ENCODE measurements at regions not wholly inside any gene's neighbourhood (a gene's known extent, or its start where the extent isn't known, plus 50 kb on each side); places are given as distances from the start of the nearest gene placed in this dataset.

DNA sequence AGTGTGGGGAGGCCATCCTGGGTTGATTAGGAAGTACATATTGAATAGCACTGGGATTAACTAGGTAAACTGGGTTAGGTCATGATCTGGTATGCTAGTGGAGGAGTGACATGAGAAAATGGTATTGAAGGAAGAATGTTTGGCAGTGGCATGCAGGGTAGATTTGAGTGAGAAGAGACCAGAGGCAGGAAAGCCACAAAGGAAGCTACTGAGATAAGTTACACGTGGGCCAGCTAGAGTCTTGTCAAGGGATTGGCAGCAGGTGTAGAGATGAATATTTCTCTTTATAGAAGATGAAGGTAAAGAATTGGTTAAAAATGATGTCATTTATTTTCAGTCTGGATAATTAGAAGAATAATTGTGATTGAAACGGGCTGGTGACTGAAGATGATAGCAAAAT is 91.0 kb upstream of the TPRG1 start:
- DNase-seq: no peak
- no peaks in the 10 kb centered on the region for H3K9me3 ChIP-seq
- TF ChIP-seq EP300 (IDR thresholded peaks at IDR 0.05; ENCODE audit: low read depth): no peak
- no peak for TF ChIP-seq POLR2AphosphoS5 (IDR thresholded peaks at IDR 0.05)
- TF ChIP-seq, protein P1, sequence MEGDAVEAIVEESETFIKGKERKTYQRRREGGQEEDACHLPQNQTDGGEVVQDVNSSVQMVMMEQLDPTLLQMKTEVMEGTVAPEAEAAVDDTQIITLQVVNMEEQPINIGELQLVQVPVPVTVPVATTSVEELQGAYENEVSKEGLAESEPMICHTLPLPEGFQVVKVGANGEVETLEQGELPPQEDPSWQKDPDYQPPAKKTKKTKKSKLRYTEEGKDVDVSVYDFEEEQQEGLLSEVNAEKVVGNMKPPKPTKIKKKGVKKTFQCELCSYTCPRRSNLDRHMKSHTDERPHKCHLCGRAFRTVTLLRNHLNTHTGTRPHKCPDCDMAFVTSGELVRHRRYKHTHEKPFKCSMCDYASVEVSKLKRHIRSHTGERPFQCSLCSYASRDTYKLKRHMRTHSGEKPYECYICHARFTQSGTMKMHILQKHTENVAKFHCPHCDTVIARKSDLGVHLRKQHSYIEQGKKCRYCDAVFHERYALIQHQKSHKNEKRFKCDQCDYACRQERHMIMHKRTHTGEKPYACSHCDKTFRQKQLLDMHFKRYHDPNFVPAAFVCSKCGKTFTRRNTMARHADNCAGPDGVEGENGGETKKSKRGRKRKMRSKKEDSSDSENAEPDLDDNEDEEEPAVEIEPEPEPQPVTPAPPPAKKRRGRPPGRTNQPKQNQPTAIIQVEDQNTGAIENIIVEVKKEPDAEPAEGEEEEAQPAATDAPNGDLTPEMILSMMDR (IDR thresholded peaks at IDR 0.05): no peak
- no peak for TF ChIP-seq POLR2A (IDR thresholded peaks at IDR 0.05)
- intact Hi-C loops (cut with DNase I; ENCODE audit: low total_unique reads) (no loop called here), in situ Hi-C loops (cut with MboI; ENCODE audit: low pct_ligation_motif_present in 1 of 4, low pct_unique_long_range_greater_than_20kb in 1 of 4, low sequenced_read_pairs in 3 of 4) (no loop called here)
- no peaks in the 10 kb centered on the region for H3K27me3 ChIP-seq
- H3K36me3 ChIP-seq: no peaks in the 10 kb centered on the region
- WGBS, 2 donors (ENCODE audit: low coverage in 1 of 2): 55 to 61% methylated on average over 2 of the region's 2 CpGs
- H3K4me1 ChIP-seq: no peaks in the 10 kb centered on the region
- H3K4me3 ChIP-seq: no peak overlapping the region
- H3K27ac ChIP-seq: no peak overlapping the region

DNA sequence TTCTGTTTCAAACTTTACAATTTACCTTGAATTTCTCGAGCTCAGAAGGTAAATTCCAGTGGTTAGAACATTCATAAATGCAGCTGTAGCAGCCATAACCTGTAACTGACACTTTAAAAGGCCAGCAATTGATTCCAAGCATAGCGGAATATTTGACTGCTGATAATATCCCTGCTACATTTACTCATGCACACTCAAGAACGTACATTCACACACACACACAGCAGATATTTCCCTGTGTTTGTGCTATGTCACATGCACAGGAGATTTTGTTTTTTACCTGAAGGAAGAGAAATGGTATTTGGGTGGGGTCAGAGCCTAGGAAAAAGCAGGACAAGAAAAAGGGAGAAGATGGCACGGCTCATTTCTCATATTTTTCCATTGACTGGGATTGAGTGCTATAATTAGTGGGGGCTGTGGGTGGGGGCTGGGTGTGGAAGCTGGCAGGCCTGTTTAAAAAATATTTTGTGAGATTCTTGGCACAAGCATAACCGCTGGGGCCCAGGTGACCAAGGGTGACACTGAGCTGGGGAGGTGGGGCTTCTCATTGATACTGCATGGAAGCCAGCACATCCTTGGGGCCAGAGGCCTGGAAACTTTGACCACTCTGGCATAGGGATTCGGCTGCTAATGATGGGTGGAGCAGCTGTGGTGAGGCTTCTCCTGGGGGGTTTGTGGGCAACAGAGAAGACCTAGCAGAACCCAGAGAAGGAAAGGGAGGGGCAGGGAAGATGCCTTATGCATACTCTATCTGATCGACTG is 88.9 kb upstream of the TPRG1 start:
- intact Hi-C loops (cut with DNase I; ENCODE audit: low total_unique reads): no loop called here
- H3K4me1 ChIP-seq: no peaks in the 10 kb centered on the region
- no peak for DNase-seq
- no peaks in the 10 kb centered on the region for H3K36me3 ChIP-seq
- TF ChIP-seq, protein P1 (IDR thresholded peaks at IDR 0.05): no peak
- TF ChIP-seq POLR2AphosphoS5 (IDR thresholded peaks at IDR 0.05) (no peak), POLR2A (IDR thresholded peaks at IDR 0.05) (no peak), EP300 (IDR thresholded peaks at IDR 0.05; ENCODE audit: low read depth) (no peak)
- H3K27me3 ChIP-seq: no peaks in the 10 kb centered on the region
- H3K4me3 ChIP-seq: no peak overlapping the region
- H3K27ac ChIP-seq: no peak overlapping the region
- no peaks in the 10 kb centered on the region for H3K9me3 ChIP-seq
- in situ Hi-C loops (cut with MboI; ENCODE audit: low pct_ligation_motif_present in 1 of 4, low pct_unique_long_range_greater_than_20kb in 1 of 4, low sequenced_read_pairs in 3 of 4): no loop called here
- WGBS, 2 donors (ENCODE audit: low coverage in 1 of 2): 70 to 75% methylated on average over 5 to 7 of the region's 7 CpGs

DNA sequence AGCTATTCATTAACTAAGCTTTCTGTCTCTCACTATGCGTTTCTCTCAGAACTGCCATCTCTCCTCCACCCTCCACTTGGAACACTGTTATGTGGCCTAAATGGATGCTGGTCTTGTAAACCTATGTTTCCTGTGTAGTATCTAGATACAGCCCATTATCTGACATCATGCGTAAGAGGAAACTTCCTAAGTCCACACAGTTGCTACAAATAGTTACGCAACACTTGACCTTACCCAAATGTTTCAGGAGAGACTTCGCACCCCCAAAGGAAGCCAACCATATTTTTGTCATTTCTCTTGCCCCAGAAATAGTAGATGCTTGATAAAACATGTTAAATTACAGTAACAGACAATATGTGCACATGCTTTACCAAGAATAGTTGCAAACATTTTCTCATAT is 87.2 kb upstream of the TPRG1 start:
- in situ Hi-C loops (cut with MboI; ENCODE audit: low pct_ligation_motif_present in 1 of 4, low pct_unique_long_range_greater_than_20kb in 1 of 4, low sequenced_read_pairs in 3 of 4): no loop called here
- Histone ChIP-seq H3K27ac (no peak overlapping the region), H3K4me3 (no peak overlapping the region), H3K4me1 (no peaks in the 10 kb centered on the region), H3K9me3 (no peaks in the 10 kb centered on the region), H3K36me3 (no peaks in the 10 kb centered on the region), H3K27me3 (no peaks in the 10 kb centered on the region)
- 85 to 89% methylated on average over 2 to 4 of the region's 4 CpGs for WGBS, 2 donors (ENCODE audit: low coverage in 1 of 2)
- no peak for TF ChIP-seq POLR2AphosphoS5 (IDR thresholded peaks at IDR 0.05)
- TF ChIP-seq, protein P1 (IDR thresholded peaks at IDR 0.05): no peak
- intact Hi-C loops (cut with DNase I; ENCODE audit: low total_unique reads): no loop called here
- no peak for DNase-seq

DNA sequence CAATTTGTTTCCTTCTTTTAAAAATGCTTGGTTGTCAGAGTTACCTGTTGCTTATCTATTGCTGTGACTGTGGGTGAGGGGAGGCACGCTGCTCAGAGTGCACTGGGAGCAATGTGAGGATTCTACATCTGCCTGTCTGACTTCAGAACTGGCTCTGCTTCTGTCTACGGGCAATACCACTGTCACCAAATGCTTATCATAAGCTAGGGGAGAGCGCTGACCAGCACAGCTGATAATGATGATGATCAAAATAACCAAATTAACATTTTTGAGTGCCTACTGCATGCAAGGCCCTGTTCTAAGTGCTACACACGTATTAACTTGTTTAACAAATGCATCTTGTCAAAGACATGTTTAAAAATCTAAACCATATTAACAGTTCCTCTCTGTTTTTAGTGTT is 79.2 kb upstream of the TPRG1 start:
- Histone ChIP-seq H3K36me3 (no peaks in the 10 kb centered on the region), H3K27ac (no peak overlapping the region), H3K4me3 (no peak overlapping the region), H3K4me1 (no peaks in the 10 kb centered on the region), H3K9me3 (no peaks in the 10 kb centered on the region), H3K27me3 (no peaks in the 10 kb centered on the region)
- intact Hi-C loops (cut with DNase I; ENCODE audit: low total_unique reads) (no loop called here), in situ Hi-C loops (cut with MboI; ENCODE audit: low pct_ligation_motif_present in 1 of 4, low pct_unique_long_range_greater_than_20kb in 1 of 4, low sequenced_read_pairs in 3 of 4) (no loop called here)
- 87 to 90% methylated on average over 2 to 4 of the region's 4 CpGs for WGBS, 2 donors (ENCODE audit: low coverage in 1 of 2)
- TF ChIP-seq, protein P1 (IDR thresholded peaks at IDR 0.05): no peak
- TF ChIP-seq POLR2AphosphoS5 (IDR thresholded peaks at IDR 0.05) (no peak), POLR2A (IDR thresholded peaks at IDR 0.05) (no peak), EP300 (IDR thresholded peaks at IDR 0.05; ENCODE audit: low read depth) (no peak)
- DNase-seq: no peak
